Left ventricle myocardium inferior (tissue), 1 donor: ENCODE measurements at regions not wholly inside any gene's neighbourhood (a gene's known extent, or its start where the extent isn't known, plus 50 kb on each side); places are given as distances from the start of the nearest gene placed in this dataset.

Experiments
- DNase-seq: peaks from one replicate; pipeline ENCODE4 v3.0.0-alpha.2; 2020
- H3K27ac ChIP-seq: fragments of 200-600 bp; replicated peaks from 2 replicates; pipeline ENCODE4 v1.8.0; 2021
- H3K27me3 ChIP-seq: fragments of 200-600 bp; 2 replicates; pipeline ENCODE4 v1.8.0; 2021; ENCODE audit warnings: low read depth
- H3K36me3 ChIP-seq: fragments of 200-600 bp; 2 replicates; pipeline ENCODE4 v1.8.0; 2021
- H3K4me1 ChIP-seq: fragments of 200-600 bp; 2 replicates; pipeline ENCODE4 v1.8.0; 2021
- H3K4me3 ChIP-seq: fragments of 200-600 bp; 2 replicates; pipeline ENCODE4 v1.8.0; 2021; ENCODE audit warnings: mild to moderate bottlenecking, moderate library complexity
- H3K9me3 ChIP-seq: fragments of 200-600 bp; replicated peaks from 2 replicates; pipeline ENCODE4 v1.8.0; 2021
- intact Hi-C: fragments of 100-400 bp; cut with micrococcal nuclease; formaldehyde crosslinking; loops from one replicate; pipeline ENCODE4 v1.11.0; 2022
- TF ChIP-seq, protein P1 (sequence below): fragments of 200-600 bp; IDR thresholded peaks from 2 replicates; pipeline ENCODE4 v1.8.0; 2021; ENCODE audit warnings: antibody characterized with exemption, mild to moderate bottlenecking, borderline replicate concordance
- donor health status: DM: no; HTN: yes; CAD: no; lungs with severe emphysema.

DNA sequence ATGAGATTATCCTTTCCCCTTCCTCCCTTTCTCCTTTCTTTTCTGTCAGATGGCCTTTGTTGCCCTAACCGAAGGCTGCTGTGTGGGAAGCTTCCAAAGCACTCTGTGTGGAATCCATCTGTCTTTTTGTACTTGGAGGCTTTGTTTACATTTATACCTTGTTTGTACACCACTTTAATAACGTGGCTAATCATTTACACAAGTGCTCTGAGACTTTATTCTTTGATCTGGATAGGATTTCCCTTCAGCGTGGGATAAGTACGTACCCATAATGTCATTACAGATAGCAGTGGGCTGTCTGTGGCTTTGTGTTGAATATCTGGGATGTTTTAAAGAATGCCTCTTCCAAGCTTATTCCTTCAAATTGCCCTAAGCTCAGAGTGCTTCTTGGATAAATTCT lies 684.7 kb upstream of the SLITRK5 start:
- TF ChIP-seq, protein P1, sequence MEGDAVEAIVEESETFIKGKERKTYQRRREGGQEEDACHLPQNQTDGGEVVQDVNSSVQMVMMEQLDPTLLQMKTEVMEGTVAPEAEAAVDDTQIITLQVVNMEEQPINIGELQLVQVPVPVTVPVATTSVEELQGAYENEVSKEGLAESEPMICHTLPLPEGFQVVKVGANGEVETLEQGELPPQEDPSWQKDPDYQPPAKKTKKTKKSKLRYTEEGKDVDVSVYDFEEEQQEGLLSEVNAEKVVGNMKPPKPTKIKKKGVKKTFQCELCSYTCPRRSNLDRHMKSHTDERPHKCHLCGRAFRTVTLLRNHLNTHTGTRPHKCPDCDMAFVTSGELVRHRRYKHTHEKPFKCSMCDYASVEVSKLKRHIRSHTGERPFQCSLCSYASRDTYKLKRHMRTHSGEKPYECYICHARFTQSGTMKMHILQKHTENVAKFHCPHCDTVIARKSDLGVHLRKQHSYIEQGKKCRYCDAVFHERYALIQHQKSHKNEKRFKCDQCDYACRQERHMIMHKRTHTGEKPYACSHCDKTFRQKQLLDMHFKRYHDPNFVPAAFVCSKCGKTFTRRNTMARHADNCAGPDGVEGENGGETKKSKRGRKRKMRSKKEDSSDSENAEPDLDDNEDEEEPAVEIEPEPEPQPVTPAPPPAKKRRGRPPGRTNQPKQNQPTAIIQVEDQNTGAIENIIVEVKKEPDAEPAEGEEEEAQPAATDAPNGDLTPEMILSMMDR = no peak
- Histone ChIP-seq H3K27me3 (no peaks in the 10 kb centered on the region), H3K4me1 (no peaks in the 10 kb centered on the region), H3K9me3 (no peaks in the 10 kb centered on the region), H3K36me3 (no peaks in the 10 kb centered on the region), H3K4me3 (no peak overlapping the region), H3K27ac (no peak overlapping the region)
- DNase-seq = no peak
- intact Hi-C loops = no loop called here

DNA sequence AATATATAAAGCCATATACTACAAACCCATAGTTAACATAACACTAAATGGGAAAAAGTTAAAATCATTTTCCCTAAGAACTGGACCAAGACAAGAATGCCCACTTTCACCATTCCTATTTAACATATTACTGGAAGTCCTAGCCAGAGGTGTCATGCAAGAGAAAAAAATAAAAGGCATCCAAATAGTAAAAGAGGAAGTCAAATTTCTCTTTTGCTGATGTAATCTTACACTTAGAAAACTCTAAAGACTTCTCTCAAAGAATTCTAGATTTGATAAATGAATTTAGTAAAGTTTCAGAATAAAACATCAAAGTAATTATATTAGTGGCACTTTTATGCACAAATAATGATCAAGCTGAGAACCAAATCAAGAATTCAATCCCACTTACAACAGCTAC lies 678.9 kb upstream of the SLITRK5 start:
- Histone ChIP-seq H3K27me3 (no peaks in the 10 kb centered on the region), H3K27ac (no peak overlapping the region), H3K36me3 (no peaks in the 10 kb centered on the region), H3K4me3 (no peak overlapping the region), H3K9me3 (peaks cover 22% of the 10 kb centered on the region), H3K4me1 (no peaks in the 10 kb centered on the region)
- TF ChIP-seq, protein P1 = no peak
- no peak for DNase-seq
- intact Hi-C loops = no loop called here

DNA sequence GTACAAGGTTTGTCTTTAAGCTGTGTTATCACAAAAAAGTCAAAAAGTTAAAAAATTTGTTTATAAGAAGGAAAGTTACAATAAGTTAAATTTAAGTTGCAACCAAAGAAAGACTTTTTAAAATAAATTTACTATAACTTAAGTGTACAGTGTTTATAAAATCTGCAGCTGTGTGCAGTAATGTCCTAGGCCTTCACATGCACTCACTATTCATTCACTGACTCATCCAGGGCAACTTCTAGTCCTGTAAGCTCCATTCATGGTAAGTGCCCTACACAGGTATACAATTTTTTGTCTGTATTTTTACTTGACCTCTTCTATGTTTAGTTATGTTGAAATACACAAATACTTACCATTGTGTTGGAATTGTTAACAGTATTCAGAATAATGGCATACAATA lies 667.9 kb upstream of the SLITRK5 start:
- Histone ChIP-seq H3K9me3 (peaks cover 11% of the 10 kb centered on the region), H3K4me1 (no peaks in the 10 kb centered on the region), H3K27me3 (no peaks in the 10 kb centered on the region), H3K4me3 (no peak overlapping the region), H3K27ac (no peak overlapping the region), H3K36me3 (no peaks in the 10 kb centered on the region)
- TF ChIP-seq, protein P1 = no peak
- intact Hi-C loops = no loop called here
- no peak for DNase-seq

DNA sequence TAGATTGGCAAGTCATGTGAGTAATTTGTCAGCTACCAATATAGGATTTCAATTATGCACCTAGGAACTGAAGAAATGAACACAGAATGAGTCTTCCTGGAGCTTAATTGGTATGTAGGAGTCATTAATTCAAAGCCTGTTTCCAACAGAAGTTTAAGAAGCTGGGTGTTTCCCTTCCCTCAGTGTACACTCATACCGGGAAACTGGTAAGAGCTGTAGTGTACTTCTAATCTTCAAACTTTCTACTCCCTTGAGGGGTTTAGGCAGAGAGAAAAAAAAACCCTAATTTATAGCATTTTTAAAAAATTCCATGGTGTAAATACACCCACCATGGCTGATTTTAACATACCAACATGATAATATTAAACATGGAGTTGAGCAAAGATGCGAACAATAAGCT lies 665.7 kb upstream of the SLITRK5 start:
- no peak for DNase-seq
- TF ChIP-seq, protein P1 = no peak
- Histone ChIP-seq H3K4me3 (no peak overlapping the region), H3K27me3 (no peaks in the 10 kb centered on the region), H3K9me3 (peaks cover 19% of the 10 kb centered on the region), H3K27ac (no peak overlapping the region), H3K36me3 (no peaks in the 10 kb centered on the region), H3K4me1 (no peaks in the 10 kb centered on the region)
- intact Hi-C loops = no loop called here

- no peaks in the 10 kb centered on the region for H3K9me3 ChIP-seq
- no peak overlapping the region for H3K27ac ChIP-seq
- no peaks in the 10 kb centered on the region for H3K36me3 ChIP-seq
- intact Hi-C loops = no loop called here
- no peak for DNase-seq
- no peak overlapping the region for H3K4me3 ChIP-seq
- TF ChIP-seq, protein P1 = no peak
- H3K27me3 ChIP-seq = no peaks in the 10 kb centered on the region
- H3K4me1 ChIP-seq = no peaks in the 10 kb centered on the region
These were observed 635.6 kb upstream of the SLITRK5 start for GRCh38 chr13:87035526-87035925.

- no peak overlapping the region for H3K4me3 ChIP-seq
- TF ChIP-seq, protein P1 = no peak
- H3K4me1 ChIP-seq = no peaks in the 10 kb centered on the region
- no peaks in the 10 kb centered on the region for H3K36me3 ChIP-seq
- H3K27me3 ChIP-seq = peaks cover 4% of the 10 kb centered on the region
- no peak for DNase-seq
- H3K27ac ChIP-seq = no peak overlapping the region
- peaks cover 23% of the 10 kb centered on the region for H3K9me3 ChIP-seq
- intact Hi-C loops = no loop called here
These were observed 628.2 kb upstream of the SLITRK5 start for GRCh38 chr13:87042946-87043345.
